Thymus (tissue), 11 donors: ENCODE measurements at regions not wholly inside any gene's neighbourhood (a gene's known extent, or its start where the extent isn't known, plus 50 kb on each side); places are given as distances from the start of the nearest gene placed in this dataset.
"Not testable (repeated sequence)": the region's sequence is repeated elsewhere in the genome, so short reads cannot be mapped to it uniquely, and the experiment has no call there.

Experiments used
- DNase-seq, 9 donors: peaks; one replicate each; pipeline ENCODE4 v3.0.0-alpha.2; 2013; ENCODE audit warnings: low spot score in 9 of 9, low read depth in 6 of 9, missing footprints in 1 of 9
- H3K27ac ChIP-seq, 2 donors: one replicate each; pipeline ENCODE4 v1.5.1; 2013; ENCODE audit warnings: control low read depth in 1 of 2, low read depth in 1 of 2, low read length in 1 of 2, mild to moderate bottlenecking in 1 of 2, moderate library complexity in 1 of 2
- H3K27me3 ChIP-seq, 2 donors: one replicate each; pipeline ENCODE4 v1.5.1; 2013; ENCODE audit warnings: low read length in 1 of 2; ENCODE audit not compliant: control insufficient read depth in 2 of 2, insufficient read depth in 1 of 2
- H3K36me3 ChIP-seq, 2 donors: one replicate each; pipeline ENCODE4 v1.5.1; 2013; ENCODE audit warnings: low read length in 1 of 2, mild to moderate bottlenecking in 1 of 2, moderate library complexity in 1 of 2; ENCODE audit not compliant: control insufficient read depth in 2 of 2, insufficient read depth in 2 of 2
- H3K4me1 ChIP-seq, 2 donors: one replicate each; pipeline ENCODE4 v1.5.1; 2013; ENCODE audit warnings: low read length in 2 of 2; ENCODE audit not compliant: control insufficient read depth in 2 of 2, insufficient read depth in 2 of 2
- H3K4me3 ChIP-seq, 2 donors: one replicate each; pipeline ENCODE4 v1.5.1; 2013; ENCODE audit warnings: low read length in 2 of 2, control low read depth in 1 of 2, mild to moderate bottlenecking in 1 of 2
- H3K9me3 ChIP-seq, 2 donors: one replicate each; pipeline ENCODE4 v1.5.1; 2013; ENCODE audit warnings: low read length in 1 of 2, mild to moderate bottlenecking in 1 of 2; ENCODE audit not compliant: control insufficient read depth in 2 of 2, insufficient read depth in 1 of 2
- WGBS: extraction: QIAGEN DNeasy Blood & Tissue Kit; methylation state at CpG from one replicate; pipeline ENCODE4 v1.1.7; 2013; 5-methylcytosine and 5-hydroxymethylcytosine counted together
- donor health status: healthy.

DNA sequence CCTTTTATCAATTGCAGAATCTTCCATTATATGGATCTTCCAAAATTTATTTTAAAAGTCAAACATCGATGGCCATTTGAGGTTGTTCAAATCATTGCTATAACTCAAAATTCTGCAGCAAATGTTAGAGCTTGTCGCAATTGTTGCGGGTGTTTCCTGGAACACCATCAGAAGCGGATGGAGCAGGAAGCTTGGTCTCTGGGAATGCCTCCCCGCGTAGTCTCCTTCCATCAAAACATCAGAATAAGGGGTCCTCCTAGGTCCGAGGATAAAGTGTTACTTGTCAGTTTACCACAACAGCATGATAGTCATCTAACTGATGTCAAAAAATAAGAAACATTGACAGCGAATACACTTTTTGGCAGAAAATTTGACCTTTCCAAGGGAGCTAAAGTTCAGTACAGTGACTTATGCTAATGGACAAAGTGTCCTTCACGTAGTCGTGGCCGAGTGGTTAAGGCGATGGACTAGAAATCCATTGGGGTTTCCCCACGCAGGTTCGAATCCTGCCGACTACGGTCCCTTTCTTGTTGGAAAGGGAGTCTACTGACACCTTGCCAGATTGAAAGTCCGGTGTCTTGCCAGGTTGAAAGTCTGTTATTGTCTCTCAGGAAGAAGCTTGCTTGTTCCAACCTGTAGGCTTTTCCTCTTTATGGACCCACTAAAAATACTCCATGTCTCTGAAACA is 59.0 kb upstream of the ZNF184 start:
- WGBS, result 92% methylated on average over 17 of the region's 17 CpGs
- H3K27me3 ChIP-seq, result peaks cover 0 to 5% of the 10 kb centered on the region in 2 donors

DNA sequence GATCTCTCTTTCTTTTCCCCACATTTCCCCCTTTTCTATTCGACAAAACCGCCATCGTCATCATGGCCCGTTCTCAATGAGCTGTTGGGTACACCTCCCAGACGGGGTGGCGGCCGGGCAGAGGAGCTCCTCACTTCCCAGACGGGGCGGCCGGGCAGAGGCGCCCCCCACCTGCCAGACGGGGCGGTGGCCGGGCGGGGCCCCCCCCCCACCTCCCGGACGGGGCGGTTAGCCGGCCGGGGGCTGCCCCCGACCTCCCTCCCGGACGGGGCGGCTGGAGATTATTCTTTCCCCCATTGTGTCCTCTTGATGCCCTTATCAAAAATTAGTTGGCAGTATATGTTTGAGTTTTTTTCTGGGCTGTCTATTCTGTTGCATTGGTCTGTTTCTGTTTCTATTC is 56.9 kb upstream of the ZNF184 start:
- H3K4me1 ChIP-seq, H3K27me3 ChIP-seq, H3K36me3 ChIP-seq, DNase-seq, H3K27ac ChIP-seq, H3K9me3 ChIP-seq, H3K4me3 ChIP-seq: not testable (repeated sequence)
- WGBS, result 90% methylated on average over 21 of the region's 24 CpGs

More for the DNA sequence above, 59.0 kb upstream of the ZNF184 start:
- no peak for DNase-seq
- no peak overlapping the region for H3K4me3 ChIP-seq
- no peaks in the 10 kb centered on the region for H3K4me1 ChIP-seq
- no peak overlapping the region for H3K27ac ChIP-seq
- H3K9me3 ChIP-seq, result no peaks in the 10 kb centered on the region
- H3K36me3 ChIP-seq, result no peaks in the 10 kb centered on the region

DNA sequence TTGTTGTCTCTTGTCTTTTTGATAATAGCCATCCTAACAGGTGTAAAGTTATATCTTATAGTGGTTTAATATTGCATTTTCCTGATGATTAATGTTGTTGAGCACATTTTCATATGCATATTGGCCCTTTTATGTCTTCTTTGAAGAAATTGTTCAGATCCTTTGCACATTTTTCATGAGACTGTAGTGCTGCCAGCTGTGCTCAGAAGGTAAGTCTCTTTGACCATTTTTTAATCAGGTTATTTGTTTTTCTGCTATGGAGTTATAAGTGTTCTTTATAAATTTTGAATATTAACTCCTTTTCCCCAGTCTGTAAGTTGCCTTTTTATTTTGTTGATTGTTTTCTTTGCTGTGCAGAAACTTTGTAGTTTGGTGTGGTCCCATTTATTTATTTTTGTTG is 55.8 kb upstream of the ZNF184 start:
- no peak overlapping the region for H3K4me3 ChIP-seq
- H3K27me3 ChIP-seq, result peaks cover 0 to 2% of the 10 kb centered on the region in 2 donors
- no peak for DNase-seq
- H3K36me3 ChIP-seq, result no peaks in the 10 kb centered on the region
- H3K4me1 ChIP-seq, result no peaks in the 10 kb centered on the region
- H3K27ac ChIP-seq, result no peak overlapping the region
- H3K9me3 ChIP-seq, result no peaks in the 10 kb centered on the region
